ENCODE measurements at regions not wholly inside any gene's neighbourhood (a gene's known extent, or its start where the extent isn't known, plus 50 kb on each side); places are given as distances from the start of the nearest gene placed in this dataset.

DNA sequence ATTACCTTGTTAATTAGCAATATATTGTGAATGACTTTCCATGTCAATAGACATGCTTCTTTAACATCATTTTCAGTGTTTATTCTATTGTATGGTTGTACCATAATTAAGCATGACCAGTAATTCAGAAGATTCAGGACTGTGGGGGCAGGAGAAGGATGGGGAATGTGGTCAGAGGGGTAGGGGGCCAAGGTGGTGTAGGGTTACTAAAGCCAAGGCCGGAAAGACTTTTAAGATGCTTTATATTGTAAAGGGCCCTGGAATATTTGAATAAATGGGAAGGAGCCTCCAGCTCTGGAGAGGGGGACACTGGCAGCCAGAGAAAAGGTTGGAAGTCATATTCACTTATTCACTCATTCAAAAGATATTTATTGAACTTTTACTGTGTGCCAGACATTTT, 115.7 kb downstream of the FGF18 start:
- peaks cover 14% of the 10 kb centered on the region for H3K27me3 Mint-ChIP-seq
- no peak overlapping the region for H3K4me3 Mint-ChIP-seq
- ChIA-PET CTCF (no interaction called here), POLR2A (no interaction called here)
- ATAC-seq (ENCODE audit: low read depth) (no peak), DNase-seq (no peak)
- no peaks in the 10 kb centered on the region for H3K4me1 Mint-ChIP-seq
- H3K36me3 Mint-ChIP-seq (ENCODE audit: low read depth) = no peaks in the 10 kb centered on the region
- intact Hi-C loops (cut with micrococcal nuclease) = no loop called here
- H3K27ac Mint-ChIP-seq = no peak overlapping the region
- TF ChIP-seq, protein P1, sequence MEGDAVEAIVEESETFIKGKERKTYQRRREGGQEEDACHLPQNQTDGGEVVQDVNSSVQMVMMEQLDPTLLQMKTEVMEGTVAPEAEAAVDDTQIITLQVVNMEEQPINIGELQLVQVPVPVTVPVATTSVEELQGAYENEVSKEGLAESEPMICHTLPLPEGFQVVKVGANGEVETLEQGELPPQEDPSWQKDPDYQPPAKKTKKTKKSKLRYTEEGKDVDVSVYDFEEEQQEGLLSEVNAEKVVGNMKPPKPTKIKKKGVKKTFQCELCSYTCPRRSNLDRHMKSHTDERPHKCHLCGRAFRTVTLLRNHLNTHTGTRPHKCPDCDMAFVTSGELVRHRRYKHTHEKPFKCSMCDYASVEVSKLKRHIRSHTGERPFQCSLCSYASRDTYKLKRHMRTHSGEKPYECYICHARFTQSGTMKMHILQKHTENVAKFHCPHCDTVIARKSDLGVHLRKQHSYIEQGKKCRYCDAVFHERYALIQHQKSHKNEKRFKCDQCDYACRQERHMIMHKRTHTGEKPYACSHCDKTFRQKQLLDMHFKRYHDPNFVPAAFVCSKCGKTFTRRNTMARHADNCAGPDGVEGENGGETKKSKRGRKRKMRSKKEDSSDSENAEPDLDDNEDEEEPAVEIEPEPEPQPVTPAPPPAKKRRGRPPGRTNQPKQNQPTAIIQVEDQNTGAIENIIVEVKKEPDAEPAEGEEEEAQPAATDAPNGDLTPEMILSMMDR (IDR thresholded peaks at IDR 0.05) = no peak
- H3K9me3 Mint-ChIP-seq = no peaks in the 10 kb centered on the region

DNA sequence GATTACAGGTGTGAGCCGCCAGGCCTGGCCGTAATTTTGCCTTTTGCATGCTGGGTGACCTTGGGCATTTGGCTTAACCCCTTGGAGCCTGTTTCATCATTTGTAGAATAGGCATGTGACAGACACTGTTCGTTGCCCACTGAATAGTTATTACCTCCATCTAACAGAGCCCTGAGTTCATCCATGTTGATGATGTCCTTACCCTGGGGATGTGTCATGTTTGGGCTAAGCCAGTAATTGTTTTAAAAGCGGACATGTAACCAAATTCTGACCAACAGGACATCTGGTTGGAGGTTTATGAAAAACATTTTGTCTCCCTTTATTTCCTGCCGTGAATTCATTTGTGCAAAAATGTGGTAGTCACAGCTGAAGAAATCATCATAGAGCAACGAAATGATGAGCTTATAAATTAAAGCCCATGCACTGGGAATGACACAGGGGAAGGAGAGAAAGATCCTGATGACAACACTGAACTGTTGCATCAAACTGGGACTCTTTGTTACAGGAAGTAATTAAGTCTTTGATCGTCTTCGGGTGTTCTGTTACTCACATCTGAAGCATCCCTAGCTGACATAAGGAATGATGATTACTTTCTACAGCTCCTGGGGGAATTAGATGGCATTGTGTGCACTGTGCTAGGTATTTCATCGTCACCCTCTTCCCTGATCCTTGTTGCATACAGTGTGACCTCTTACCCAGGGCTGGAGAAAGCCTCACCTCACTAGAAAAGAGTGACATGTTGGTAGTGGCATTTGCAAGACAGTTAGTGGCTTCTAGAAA, 117.8 kb downstream of the FGF18 start:
- peaks cover 17% of the 10 kb centered on the region for H3K27me3 Mint-ChIP-seq

DNA sequence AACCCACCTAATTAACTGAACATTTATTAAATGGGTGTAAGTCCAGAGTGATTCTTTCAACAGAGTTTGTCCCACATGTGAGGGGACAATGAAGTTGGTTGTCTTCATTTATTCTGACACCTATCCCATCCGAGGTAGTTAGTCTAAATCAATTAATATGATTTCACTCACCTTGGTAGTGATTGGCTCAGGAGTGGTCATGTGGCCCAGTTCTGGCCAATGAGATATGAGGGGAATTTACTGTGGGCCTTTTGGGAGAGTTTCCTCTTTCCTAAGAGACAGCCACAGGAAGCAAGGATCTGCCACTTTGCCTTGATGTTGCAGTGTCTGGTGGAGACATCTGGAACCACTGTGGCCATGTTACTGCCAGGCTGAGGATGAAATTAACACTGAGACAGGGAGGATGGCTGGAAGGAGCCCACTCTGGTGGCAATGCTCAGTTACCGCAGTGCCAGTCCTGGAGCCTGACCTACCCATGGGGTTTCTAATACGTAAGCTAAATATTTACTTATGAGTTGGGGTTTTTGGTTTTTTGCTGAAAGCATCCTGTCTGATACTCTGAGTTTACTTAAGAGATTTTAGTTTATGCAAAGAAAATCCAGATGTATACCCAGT, 118.6 kb downstream of the FGF18 start:
- Mint-ChIP-seq H3K36me3 (ENCODE audit: low read depth) (no peaks in the 10 kb centered on the region), H3K27ac (no peak overlapping the region), H3K9me3 (no peaks in the 10 kb centered on the region), H3K4me3 (no peak overlapping the region), H3K4me1 (no peaks in the 10 kb centered on the region), H3K27me3 (peaks cover 17% of the 10 kb centered on the region)
- CTCF ChIA-PET = no interaction called here
- ATAC-seq (ENCODE audit: low read depth) (no peak), DNase-seq (no peak)
- intact Hi-C loops (cut with micrococcal nuclease) = no loop called here
- TF ChIP-seq, protein P1 (IDR thresholded peaks at IDR 0.05) = no peak
- POLR2A ChIA-PET = interaction anchor here (0.5 kb wide), 1 partner anchor 47 kb away, joined by 4 read pairs; no protein-coding TSS in a partner anchor

More for the DNA sequence above, 117.8 kb downstream of the FGF18 start:
- TF ChIP-seq, protein P1 (IDR thresholded peaks at IDR 0.05) = no peak
- Mint-ChIP-seq H3K9me3 (no peaks in the 10 kb centered on the region), H3K4me1 (no peaks in the 10 kb centered on the region), H3K27ac (no peak overlapping the region), H3K36me3 (ENCODE audit: low read depth) (no peaks in the 10 kb centered on the region), H3K4me3 (no peak overlapping the region)
- DNase-seq (no peak), ATAC-seq (ENCODE audit: low read depth) (no peak)
- intact Hi-C loops (cut with micrococcal nuclease) = no loop called here
- ChIA-PET CTCF (no interaction called here), POLR2A (no interaction called here)

DNA sequence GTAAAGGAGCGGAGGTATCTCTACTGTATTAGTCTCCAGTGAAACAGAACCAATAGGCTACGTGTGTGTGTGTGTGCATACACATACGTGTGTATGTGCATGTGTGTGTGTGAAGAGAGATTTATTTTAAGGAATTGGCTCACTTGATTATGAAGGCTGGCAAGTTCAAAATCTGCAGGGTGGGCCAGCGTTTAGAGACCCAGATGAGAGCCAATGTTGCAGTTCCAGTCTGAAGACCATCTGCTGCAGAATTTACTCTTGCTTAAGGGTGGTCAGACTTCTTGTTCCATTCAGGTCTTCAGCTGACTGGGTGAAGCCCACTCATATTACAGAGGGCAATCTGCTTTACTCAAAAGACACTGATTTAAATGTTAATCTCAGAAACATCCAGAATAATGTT, 119.2 kb downstream of the FGF18 start:
- intact Hi-C loops (cut with micrococcal nuclease) = no loop called here
- no peaks in the 10 kb centered on the region for H3K9me3 Mint-ChIP-seq
- POLR2A ChIA-PET = interaction anchor here (0.5 kb wide), 1 partner anchor 48 kb away, joined by 4 read pairs; no protein-coding TSS in a partner anchor
- H3K36me3 Mint-ChIP-seq (ENCODE audit: low read depth) = no peaks in the 10 kb centered on the region
- CTCF ChIA-PET = no interaction called here
- no peak for DNase-seq
- H3K4me3 Mint-ChIP-seq = no peak overlapping the region
- no peak for ATAC-seq (ENCODE audit: low read depth)
- H3K27me3 Mint-ChIP-seq = peaks cover 17% of the 10 kb centered on the region
- H3K27ac Mint-ChIP-seq = no peak overlapping the region
- no peaks in the 10 kb centered on the region for H3K4me1 Mint-ChIP-seq
- TF ChIP-seq, protein P1 (IDR thresholded peaks at IDR 0.05) = no peak

DNA sequence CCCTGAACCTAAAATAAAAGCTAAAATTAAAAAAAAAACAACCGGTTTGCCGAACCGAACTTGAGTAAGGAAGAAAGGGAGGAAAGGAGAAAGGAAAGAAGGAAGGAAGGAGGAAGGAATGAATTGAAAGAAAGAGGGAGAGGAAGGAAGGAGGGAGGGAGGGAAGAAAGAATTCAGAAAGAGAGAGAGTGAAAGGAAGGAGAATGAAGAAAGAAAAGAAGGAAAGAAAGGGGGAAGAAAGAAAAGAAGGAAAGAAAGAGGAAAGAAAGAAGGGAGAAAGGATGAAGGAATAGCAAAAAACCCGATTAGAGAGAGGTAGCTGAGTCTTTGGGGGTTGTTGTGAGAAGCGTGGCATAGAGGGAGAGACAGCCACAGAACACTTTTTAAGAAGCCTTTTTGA, 121.4 kb downstream of the FGF18 start:
- Mint-ChIP-seq H3K36me3 (ENCODE audit: low read depth) (no peaks in the 10 kb centered on the region), H3K27ac (no peak overlapping the region), H3K4me3 (no peak overlapping the region), H3K9me3 (no peaks in the 10 kb centered on the region), H3K4me1 (no peaks in the 10 kb centered on the region), H3K27me3 (peaks cover 15% of the 10 kb centered on the region)
- ATAC-seq (ENCODE audit: low read depth) = no peak
- CTCF ChIA-PET = no interaction called here
- POLR2A ChIA-PET = no interaction called here
- no peak for DNase-seq
- intact Hi-C loops (cut with micrococcal nuclease) = no loop called here
- TF ChIP-seq, protein P1 (IDR thresholded peaks at IDR 0.05) = no peak

Measured in activated B cell treated with CpG ODN at 0.5 μM for 24 hours (primary cell).